OCI-LY1 (cell line): ENCODE measurements at regions not wholly inside any gene's neighbourhood (a gene's known extent, or its start where the extent isn't known, plus 50 kb on each side); places are given as distances from the start of the nearest gene placed in this dataset.

ENCODE experiments used
- H2AFZ ChIP-seq: fragments of 200-600 bp; sonication (generic), shearing (Covaris generic); 2 replicates; pipeline ENCODE4 v1.6.0; 2014; ENCODE audit warnings: antibody characterized with exemption, mild to moderate bottlenecking, low read length
- H3F3A ChIP-seq: fragments of 200-600 bp; sonication (generic), shearing (Covaris generic); 2 replicates; pipeline ENCODE4 v1.6.0; 2014; ENCODE audit warnings: mild to moderate bottlenecking, antibody characterized with exemption, low read length, moderate library complexity; ENCODE audit not compliant: insufficient read depth
- H3K27ac ChIP-seq: fragments of 200-600 bp; sonication (generic); 2 replicates; pipeline ENCODE4 v1.5.1; 2014; ENCODE audit warnings: low read length, mixed run types, mild to moderate bottlenecking, low read depth; ENCODE audit not compliant: poor library complexity, severe bottlenecking
- H3K27me3 ChIP-seq: fragments of 200-600 bp; sonication (generic); 2 replicates; pipeline ENCODE4 v1.6.0; 2014; ENCODE audit warnings: antibody characterized with exemption, mild to moderate bottlenecking, low read length, moderate library complexity; ENCODE audit not compliant: insufficient read depth
- H3K36me3 ChIP-seq: fragments of 200-600 bp; sonication (generic); 2 replicates; pipeline ENCODE4 v1.6.1; 2014; ENCODE audit warnings: mild to moderate bottlenecking, antibody characterized with exemption, low read length, moderate library complexity, mixed read lengths; ENCODE audit not compliant: insufficient read depth
- H3K4me1 ChIP-seq: fragments of 200-600 bp; sonication (generic); 2 replicates; pipeline ENCODE4 v1.5.1; 2014; ENCODE audit warnings: mild to moderate bottlenecking, low read length, moderate library complexity; ENCODE audit not compliant: insufficient read depth, severe bottlenecking
- H3K4me2 ChIP-seq: fragments of 200-600 bp; sonication (generic), shearing (Covaris generic); 2 replicates; pipeline ENCODE4 v1.6.1; 2014; ENCODE audit warnings: low read length
- H3K4me3 ChIP-seq: fragments of 200-600 bp; sonication (generic); 2 replicates; pipeline ENCODE4 v1.5.1; 2014; ENCODE audit warnings: low read length, low read depth, mild to moderate bottlenecking, mixed read lengths; ENCODE audit not compliant: poor library complexity, severe bottlenecking
- H3K79me2 ChIP-seq: fragments of 200-600 bp; shearing (Covaris generic); 2 replicates; pipeline ENCODE4 v1.6.1; 2016; ENCODE audit warnings: mixed run types, low read length, mixed read lengths; ENCODE audit not compliant: insufficient read depth
- H3K9ac ChIP-seq: fragments of 200-600 bp; sonication (generic), shearing (Covaris generic); 2 replicates; pipeline ENCODE4 v1.6.1; 2014; ENCODE audit warnings: mild to moderate bottlenecking, low read length, mixed read lengths
- H3K9me2 ChIP-seq: fragments of 200-600 bp; sonication (generic), shearing (Covaris generic); 2 replicates; pipeline ENCODE4 v1.6.1; 2014; ENCODE audit warnings: low read depth, mild to moderate bottlenecking, low read length, mixed read lengths
- H3K9me3 ChIP-seq: fragments of 200-600 bp; shearing (Covaris generic); 2 replicates; pipeline ENCODE4 v1.6.1; 2014; ENCODE audit warnings: low read length, mixed read lengths
- H4K20me1 ChIP-seq: fragments of 200-600 bp; sonication (generic), shearing (Covaris generic); 2 replicates; pipeline ENCODE4 v1.6.0; 2016; ENCODE audit warnings: mild to moderate bottlenecking, low read length; ENCODE audit not compliant: insufficient read depth
- CTCF ChIP-seq: fragments of 200-600 bp; sonication (generic), shearing (Covaris generic); IDR thresholded peaks from 2 replicates; pipeline ENCODE4 v1.5.1; 2017; ENCODE audit warnings: mild to moderate bottlenecking, antibody characterized with exemption, low read length, moderate library complexity, mixed read lengths
- EZH2 ChIP-seq: fragments of 200-600 bp; sonication (generic), shearing (Covaris generic); IDR thresholded peaks from 2 replicates; pipeline ENCODE4 v1.8.0; 2017; ENCODE audit warnings: borderline replicate concordance, mixed run types, mild to moderate bottlenecking, antibody characterized with exemption, low read length, moderate library complexity, mixed read lengths

DNA sequence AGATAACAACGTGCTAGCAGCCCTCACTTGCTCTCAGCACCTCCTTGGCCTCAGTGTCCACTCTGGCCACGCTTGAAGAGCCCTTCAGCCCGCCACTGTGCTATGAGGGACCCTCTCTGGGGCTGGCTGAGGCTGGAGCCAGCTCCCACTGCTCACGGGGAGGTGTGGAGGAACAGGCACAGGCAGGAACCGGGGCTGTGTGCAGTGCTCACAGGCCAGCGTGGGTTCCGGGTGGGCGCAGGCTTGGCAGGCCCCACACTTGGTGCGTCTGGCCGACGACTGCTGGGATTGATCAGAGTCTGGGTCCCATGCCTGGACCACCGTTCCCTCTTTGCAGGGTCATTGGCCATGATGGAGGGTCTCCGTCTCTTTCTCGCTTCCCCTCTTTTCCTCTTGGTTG is 194.3 kb upstream of the GRAMD2B start:
- Histone ChIP-seq H3K4me3 (no peak overlapping the region), H4K20me1 (no peaks in the 10 kb centered on the region), H3K9me2 (no peaks in the 10 kb centered on the region), H3K9me3 (no peaks in the 10 kb centered on the region), H3K36me3 (no peaks in the 10 kb centered on the region), H3K4me2 (no peak overlapping the region), H3K4me1 (no peaks in the 10 kb centered on the region), H3K27me3 (no peaks in the 10 kb centered on the region), H3K27ac (no peak overlapping the region), H3K79me2 (no peaks in the 10 kb centered on the region), H2AFZ (no peak overlapping the region), H3F3A (no peaks in the 10 kb centered on the region), H3K9ac (no peak overlapping the region)
- TF ChIP-seq CTCF = no peak
- TF ChIP-seq EZH2 = no peak

DNA sequence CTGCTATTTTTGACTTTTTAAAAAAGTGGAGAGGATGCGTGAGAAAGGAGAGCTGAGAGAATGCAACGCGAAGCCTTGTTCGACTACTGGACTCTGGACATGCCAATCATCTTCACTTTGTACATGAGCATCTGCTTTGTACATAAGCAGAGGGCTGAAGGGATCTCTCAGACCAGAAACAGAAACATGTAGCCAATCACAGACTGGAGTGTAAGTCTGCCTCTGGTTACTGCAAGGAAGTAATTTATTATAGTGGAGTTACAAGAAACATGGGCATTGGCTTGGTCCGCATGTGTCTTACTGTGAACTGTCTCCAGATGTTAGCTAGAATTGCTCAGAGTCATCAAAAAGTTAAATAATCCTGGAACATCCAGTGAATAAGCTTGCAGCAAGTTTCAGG is 190.0 kb upstream of the GRAMD2B start:
- no peaks in the 10 kb centered on the region for H4K20me1 ChIP-seq
- no peak overlapping the region for H3K4me2 ChIP-seq
- H3K9ac ChIP-seq = no peak overlapping the region
- H3K9me3 ChIP-seq = no peaks in the 10 kb centered on the region
- no peak overlapping the region for H3K27ac ChIP-seq
- H3K4me3 ChIP-seq = no peak overlapping the region
- no peaks in the 10 kb centered on the region for H3K9me2 ChIP-seq
- TF ChIP-seq CTCF (no peak), EZH2 (no peak)
- no peaks in the 10 kb centered on the region for H3K79me2 ChIP-seq
- no peaks in the 10 kb centered on the region for H3F3A ChIP-seq
- no peaks in the 10 kb centered on the region for H3K4me1 ChIP-seq
- H2AFZ ChIP-seq = no peak overlapping the region
- H3K36me3 ChIP-seq = no peaks in the 10 kb centered on the region
- H3K27me3 ChIP-seq = no peaks in the 10 kb centered on the region

- no peaks in the 10 kb centered on the region for H3K9me3 ChIP-seq
- H3K4me2 ChIP-seq = peak overlapping the region; percentile 34; the same call in 1 of the 2 replicates
- H3K27me3 ChIP-seq = no peaks in the 10 kb centered on the region
- no peaks in the 10 kb centered on the region for H3K79me2 ChIP-seq
- H3K36me3 ChIP-seq = no peaks in the 10 kb centered on the region
- H3K4me3 ChIP-seq = no peak overlapping the region
- no peaks in the 10 kb centered on the region for H3K4me1 ChIP-seq
- no peaks in the 10 kb centered on the region for H4K20me1 ChIP-seq
- TF ChIP-seq EZH2 (no peak), CTCF (peak; percentile 78)
- H3K9ac ChIP-seq = no peak overlapping the region
- H3K27ac ChIP-seq = no peak overlapping the region
- no peaks in the 10 kb centered on the region for H3F3A ChIP-seq
- no peaks in the 10 kb centered on the region for H3K9me2 ChIP-seq
- H2AFZ ChIP-seq = no peak overlapping the region
These were observed 188.5 kb upstream of the GRAMD2B start for GRCh38 chr5:126234563-126235195.
